ENCODE measurements at regions not wholly inside any gene's neighbourhood (a gene's known extent, or its start where the extent isn't known, plus 50 kb on each side); places are given as distances from the start of the nearest gene placed in this dataset.

GRCh38 chr2:109699646-109700045, 85.5 kb downstream of the SOWAHC start:
- peak overlapping the region; percentile 29 to 62 for H3K18ac ChIP-seq (ENCODE audit: low read depth in 1 of 2, low read length in 2 of 2)
- H2BK15ac ChIP-seq (ENCODE audit: low read depth, poor library complexity, severe bottlenecking) = peak overlapping the region; percentile 7
- peak overlapping the region; percentile 80 for H4K8ac ChIP-seq (ENCODE audit: low read length)
- DNase-seq = peak; percentile 53
- no peak overlapping the region for H3K23ac ChIP-seq (ENCODE audit: low read length in 2 of 2)
- no peaks in the 10 kb centered on the region for H3K36me3 ChIP-seq (ENCODE audit: control insufficient read depth in 1 of 2, insufficient read depth in 2 of 2, low read depth in 1 of 2, low read length in 2 of 2)
- no peaks in the 10 kb centered on the region for H3K79me1 ChIP-seq (replicated peaks; ENCODE audit: low read length, poor library complexity, severe bottlenecking)
- peak overlapping the region; percentile 84 for H2AFZ ChIP-seq (ENCODE audit: low read depth, low read length)
- H3K27ac ChIP-seq (ENCODE audit: low read length, poor library complexity, severe bottlenecking) = no peak overlapping the region
- WGBS = 10% methylated on average over 7 of the region's 7 CpGs
- H2BK5ac ChIP-seq (ENCODE audit: low read depth, low read length, poor library complexity, severe bottlenecking) = no peak overlapping the region
- peak overlapping the region; percentile 19 for H2BK120ac ChIP-seq (ENCODE audit: low read depth, low read length)
- peak overlapping the region; percentile 50 to 66 for H2BK12ac ChIP-seq (ENCODE audit: low read length in 2 of 2)
- H3K9ac ChIP-seq (ENCODE audit: low read length) = no peak overlapping the region
- no peak overlapping the region for H3K14ac ChIP-seq (ENCODE audit: low read length in 2 of 2)
- no peak overlapping the region for H3K4me2 ChIP-seq (ENCODE audit: low read length, poor library complexity, severe bottlenecking)
- H3K4ac ChIP-seq (ENCODE audit: low read depth in 1 of 2, low read length in 2 of 2) = peak overlapping the region in 1 of 2 experiments; percentile 60
- no peaks in the 10 kb centered on the region for H3K9me3 ChIP-seq (ENCODE audit: control insufficient read depth, low read length)
- peak overlapping the region; percentile 73 for H2AK5ac ChIP-seq (ENCODE audit: low read length, severe bottlenecking)
- peak overlapping the region; percentile 86 for H4K91ac ChIP-seq (ENCODE audit: low read length)
- H3K4me1 ChIP-seq (ENCODE audit: control insufficient read depth, insufficient read depth, low read depth, low read length) = peaks cover 7% of the 10 kb centered on the region
- peaks cover 0 to 15% of the 10 kb centered on the region in 2 experiments for H3K27me3 ChIP-seq (ENCODE audit: control insufficient read depth in 1 of 2, insufficient read depth in 1 of 2, low read length in 2 of 2)
- H3K4me3 ChIP-seq (ENCODE audit: insufficient read depth in 1 of 2, low read depth in 1 of 2, low read length in 2 of 2) = no peak overlapping the region

- H3K18ac ChIP-seq (ENCODE audit: low read depth in 1 of 2, low read length in 2 of 2) = peak overlapping the region; percentile 73 to 83
- no peak for DNase-seq
- peak overlapping the region; percentile 23 for H4K91ac ChIP-seq (ENCODE audit: low read length)
- peak overlapping the region; percentile 84 for H2BK15ac ChIP-seq (ENCODE audit: low read depth, poor library complexity, severe bottlenecking)
- H2AFZ ChIP-seq (ENCODE audit: low read depth, low read length) = no peak overlapping the region
- H3K4me2 ChIP-seq (ENCODE audit: low read length, poor library complexity, severe bottlenecking) = no peak overlapping the region
- H3K27me3 ChIP-seq (ENCODE audit: control insufficient read depth in 1 of 2, insufficient read depth in 1 of 2, low read length in 2 of 2) = peaks cover 0 to 15% of the 10 kb centered on the region in 2 experiments
- WGBS = 71% methylated on average over 11 of the region's 11 CpGs
- H2BK5ac ChIP-seq (ENCODE audit: low read depth, low read length, poor library complexity, severe bottlenecking) = no peak overlapping the region
- H3K4me1 ChIP-seq (ENCODE audit: control insufficient read depth, insufficient read depth, low read depth, low read length) = peaks cover 7% of the 10 kb centered on the region
- H3K14ac ChIP-seq (ENCODE audit: low read length in 2 of 2) = no peak overlapping the region
- H3K23ac ChIP-seq (ENCODE audit: low read length in 2 of 2) = no peak overlapping the region
- no peak overlapping the region for H3K4me3 ChIP-seq (ENCODE audit: insufficient read depth in 1 of 2, low read depth in 1 of 2, low read length in 2 of 2)
- peak overlapping the region; percentile 14 to 40 for H2BK12ac ChIP-seq (ENCODE audit: low read length in 2 of 2)
- no peak overlapping the region for H3K27ac ChIP-seq (ENCODE audit: low read length, poor library complexity, severe bottlenecking)
- no peak overlapping the region for H3K9ac ChIP-seq (ENCODE audit: low read length)
- H2AK5ac ChIP-seq (ENCODE audit: low read length, severe bottlenecking) = no peak overlapping the region
- no peak overlapping the region for H3K4ac ChIP-seq (ENCODE audit: low read depth in 1 of 2, low read length in 2 of 2)
- peak overlapping the region; percentile 52 for H4K8ac ChIP-seq (ENCODE audit: low read length)
- H3K9me3 ChIP-seq (ENCODE audit: control insufficient read depth, low read length) = no peaks in the 10 kb centered on the region
- no peaks in the 10 kb centered on the region for H3K79me1 ChIP-seq (replicated peaks; ENCODE audit: low read length, poor library complexity, severe bottlenecking)
- peak overlapping the region; percentile 6 for H2BK120ac ChIP-seq (ENCODE audit: low read depth, low read length)
- no peaks in the 10 kb centered on the region for H3K36me3 ChIP-seq (ENCODE audit: control insufficient read depth in 1 of 2, insufficient read depth in 2 of 2, low read depth in 1 of 2, low read length in 2 of 2)
Observed at GRCh38 chr2:109700680-109701274, 86.6 kb downstream of the SOWAHC start.

- no peak overlapping the region for H3K4me2 ChIP-seq (ENCODE audit: low read length, poor library complexity, severe bottlenecking)
- no peak overlapping the region for H2AFZ ChIP-seq (ENCODE audit: low read depth, low read length)
- H3K79me1 ChIP-seq (replicated peaks; ENCODE audit: low read length, poor library complexity, severe bottlenecking) = no peaks in the 10 kb centered on the region
- peak overlapping the region in 1 of 2 experiments; percentile 83 for H3K18ac ChIP-seq (ENCODE audit: low read depth in 1 of 2, low read length in 2 of 2)
- H2BK5ac ChIP-seq (ENCODE audit: low read depth, low read length, poor library complexity, severe bottlenecking) = no peak overlapping the region
- no peak overlapping the region for H2AK5ac ChIP-seq (ENCODE audit: low read length, severe bottlenecking)
- no peak overlapping the region for H3K4ac ChIP-seq (ENCODE audit: low read depth in 1 of 2, low read length in 2 of 2)
- H3K27ac ChIP-seq (ENCODE audit: low read length, poor library complexity, severe bottlenecking) = no peak overlapping the region
- H3K27me3 ChIP-seq (ENCODE audit: control insufficient read depth in 1 of 2, insufficient read depth in 1 of 2, low read length in 2 of 2) = peaks cover 4 to 15% of the 10 kb centered on the region in 2 experiments
- H3K9ac ChIP-seq (ENCODE audit: low read length) = no peak overlapping the region
- H3K14ac ChIP-seq (ENCODE audit: low read length in 2 of 2) = no peak overlapping the region
- no peaks in the 10 kb centered on the region for H3K9me3 ChIP-seq (ENCODE audit: control insufficient read depth, low read length)
- H3K4me3 ChIP-seq (ENCODE audit: insufficient read depth in 1 of 2, low read depth in 1 of 2, low read length in 2 of 2) = no peak overlapping the region
- H3K23ac ChIP-seq (ENCODE audit: low read length in 2 of 2) = no peak overlapping the region
- no peaks in the 10 kb centered on the region for H3K36me3 ChIP-seq (ENCODE audit: control insufficient read depth in 1 of 2, insufficient read depth in 2 of 2, low read depth in 1 of 2, low read length in 2 of 2)
- 30% methylated on average over 7 of the region's 7 CpGs for WGBS
- H4K8ac ChIP-seq (ENCODE audit: low read length) = peak overlapping the region; percentile 29
- H3K4me1 ChIP-seq (ENCODE audit: control insufficient read depth, insufficient read depth, low read depth, low read length) = peaks cover 7% of the 10 kb centered on the region
- H4K91ac ChIP-seq (ENCODE audit: low read length) = peak overlapping the region; percentile 66
- no peak overlapping the region for H2BK15ac ChIP-seq (ENCODE audit: low read depth, poor library complexity, severe bottlenecking)
- peak; percentile 14 for DNase-seq
- H2BK120ac ChIP-seq (ENCODE audit: low read depth, low read length) = peak overlapping the region; percentile 6
- peak overlapping the region in 1 of 2 experiments; percentile 63 for H2BK12ac ChIP-seq (ENCODE audit: low read length in 2 of 2)
Observed at GRCh38 chr2:109701362-109701761, 87.2 kb downstream of the SOWAHC start.

GRCh38 chr2:109702250-109702985, 88.3 kb downstream of the SOWAHC start:
- Histone ChIP-seq H4K91ac (ENCODE audit: low read length) (no peak overlapping the region), H3K9ac (ENCODE audit: low read length) (no peak overlapping the region), H2AK5ac (ENCODE audit: low read length, severe bottlenecking) (no peak overlapping the region), H4K8ac (ENCODE audit: low read length) (no peak overlapping the region), H3K14ac (ENCODE audit: low read length in 2 of 2) (no peak overlapping the region), H3K27ac (ENCODE audit: low read length, poor library complexity, severe bottlenecking) (no peak overlapping the region), H3K79me1 (replicated peaks; ENCODE audit: low read length, poor library complexity, severe bottlenecking) (no peaks in the 10 kb centered on the region), H3K18ac (ENCODE audit: low read depth in 1 of 2, low read length in 2 of 2) (peak overlapping the region in 1 of 2 experiments; percentile 40), H2BK15ac (ENCODE audit: low read depth, poor library complexity, severe bottlenecking) (no peak overlapping the region), H3K4me1 (ENCODE audit: control insufficient read depth, insufficient read depth, low read depth, low read length) (peaks cover 7% of the 10 kb centered on the region), H3K36me3 (ENCODE audit: control insufficient read depth in 1 of 2, insufficient read depth in 2 of 2, low read depth in 1 of 2, low read length in 2 of 2) (no peaks in the 10 kb centered on the region), H3K4me3 (ENCODE audit: insufficient read depth in 1 of 2, low read depth in 1 of 2, low read length in 2 of 2) (no peak overlapping the region), H3K4me2 (ENCODE audit: low read length, poor library complexity, severe bottlenecking) (no peak overlapping the region), H3K4ac (ENCODE audit: low read depth in 1 of 2, low read length in 2 of 2) (peak overlapping the region in 1 of 2 experiments; percentile 49), H2BK120ac (ENCODE audit: low read depth, low read length) (no peak overlapping the region), H2BK12ac (ENCODE audit: low read length in 2 of 2) (peak overlapping the region; percentile 16 to 33), H2AFZ (ENCODE audit: low read depth, low read length) (no peak overlapping the region), H3K23ac (ENCODE audit: low read length in 2 of 2) (no peak overlapping the region), H2BK5ac (ENCODE audit: low read depth, low read length, poor library complexity, severe bottlenecking) (no peak overlapping the region), H3K9me3 (ENCODE audit: control insufficient read depth, low read length) (no peaks in the 10 kb centered on the region), H3K27me3 (ENCODE audit: control insufficient read depth in 1 of 2, insufficient read depth in 1 of 2, low read length in 2 of 2) (peaks cover 8 to 15% of the 10 kb centered on the region in 2 experiments)
- DNase-seq = peak; percentile 62
- WGBS = 86% methylated on average over 3 of the region's 9 CpGs
